ENCODE measurements at regions not wholly inside any gene's neighbourhood (a gene's known extent, or its start where the extent isn't known, plus 50 kb on each side); places are given as distances from the start of the nearest gene placed in this dataset.

GRCh38 chr5:62937661-62938558 lies 359.3 kb downstream of the LRRC70 start:
- TF ChIP-seq, protein P1, sequence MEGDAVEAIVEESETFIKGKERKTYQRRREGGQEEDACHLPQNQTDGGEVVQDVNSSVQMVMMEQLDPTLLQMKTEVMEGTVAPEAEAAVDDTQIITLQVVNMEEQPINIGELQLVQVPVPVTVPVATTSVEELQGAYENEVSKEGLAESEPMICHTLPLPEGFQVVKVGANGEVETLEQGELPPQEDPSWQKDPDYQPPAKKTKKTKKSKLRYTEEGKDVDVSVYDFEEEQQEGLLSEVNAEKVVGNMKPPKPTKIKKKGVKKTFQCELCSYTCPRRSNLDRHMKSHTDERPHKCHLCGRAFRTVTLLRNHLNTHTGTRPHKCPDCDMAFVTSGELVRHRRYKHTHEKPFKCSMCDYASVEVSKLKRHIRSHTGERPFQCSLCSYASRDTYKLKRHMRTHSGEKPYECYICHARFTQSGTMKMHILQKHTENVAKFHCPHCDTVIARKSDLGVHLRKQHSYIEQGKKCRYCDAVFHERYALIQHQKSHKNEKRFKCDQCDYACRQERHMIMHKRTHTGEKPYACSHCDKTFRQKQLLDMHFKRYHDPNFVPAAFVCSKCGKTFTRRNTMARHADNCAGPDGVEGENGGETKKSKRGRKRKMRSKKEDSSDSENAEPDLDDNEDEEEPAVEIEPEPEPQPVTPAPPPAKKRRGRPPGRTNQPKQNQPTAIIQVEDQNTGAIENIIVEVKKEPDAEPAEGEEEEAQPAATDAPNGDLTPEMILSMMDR (IDR thresholded peaks at IDR 0.05) = no peak
- TF ChIP-seq POLR2A (IDR thresholded peaks at IDR 0.05) = no peak
